ENCODE measurements at regions not wholly inside any gene's neighbourhood (a gene's known extent, or its start where the extent isn't known, plus 50 kb on each side); places are given as distances from the start of the nearest gene placed in this dataset.

GRCh38 chr11:129533395-129533794 is 157.7 kb downstream of the BARX2 start:
- no peak overlapping the region for H3K4me3 Mint-ChIP-seq
- H3K27me3 Mint-ChIP-seq = no peaks in the 10 kb centered on the region
- intact Hi-C loops (cut with micrococcal nuclease) = no loop called here
- POLR2A ChIA-PET = no interaction called here
- no peaks in the 10 kb centered on the region for H3K4me1 Mint-ChIP-seq
- CTCF ChIA-PET = no interaction called here
- no peak for DNase-seq
- TF ChIP-seq CTCF (IDR thresholded peaks at IDR 0.05) = no peak
- H3K9me3 Mint-ChIP-seq = peaks cover 11% of the 10 kb centered on the region
- H3K36me3 Mint-ChIP-seq (ENCODE audit: low read depth) = no peaks in the 10 kb centered on the region
- ATAC-seq (ENCODE audit: low read depth) = no peak
- H3K27ac Mint-ChIP-seq = no peak overlapping the region

GRCh38 chr11:129536338-129536737 is 160.7 kb downstream of the BARX2 start:
- Mint-ChIP-seq H3K27me3 (no peaks in the 10 kb centered on the region), H3K4me1 (no peaks in the 10 kb centered on the region), H3K9me3 (peaks cover 11% of the 10 kb centered on the region), H3K4me3 (no peak overlapping the region), H3K36me3 (ENCODE audit: low read depth) (no peaks in the 10 kb centered on the region), H3K27ac (no peak overlapping the region)
- CTCF ChIA-PET = no interaction called here
- no peak for TF ChIP-seq CTCF (IDR thresholded peaks at IDR 0.05)
- POLR2A ChIA-PET = no interaction called here
- no peak for ATAC-seq (ENCODE audit: low read depth)
- intact Hi-C loops (cut with micrococcal nuclease) = no loop called here
- no peak for DNase-seq

GRCh38 chr11:129538323-129538722 is 162.7 kb downstream of the BARX2 start:
- ATAC-seq (ENCODE audit: low read depth) (no peak), DNase-seq (no peak)
- Mint-ChIP-seq H3K4me1 (no peaks in the 10 kb centered on the region), H3K27ac (no peak overlapping the region), H3K9me3 (peaks cover 11% of the 10 kb centered on the region), H3K4me3 (no peak overlapping the region), H3K27me3 (no peaks in the 10 kb centered on the region), H3K36me3 (ENCODE audit: low read depth) (no peaks in the 10 kb centered on the region)
- POLR2A ChIA-PET = no interaction called here
- TF ChIP-seq CTCF (IDR thresholded peaks at IDR 0.05) = no peak
- CTCF ChIA-PET = no interaction called here
- intact Hi-C loops (cut with micrococcal nuclease) = no loop called here

- Mint-ChIP-seq H3K27ac (no peak overlapping the region), H3K9me3 (no peaks in the 10 kb centered on the region), H3K36me3 (ENCODE audit: low read depth) (no peaks in the 10 kb centered on the region), H3K27me3 (no peaks in the 10 kb centered on the region), H3K4me1 (no peaks in the 10 kb centered on the region), H3K4me3 (no peak overlapping the region)
- DNase-seq (no peak), ATAC-seq (ENCODE audit: low read depth) (no peak)
- ChIA-PET CTCF (no interaction called here), POLR2A (no interaction called here)
- no peak for TF ChIP-seq CTCF (IDR thresholded peaks at IDR 0.05)
- intact Hi-C loops (cut with micrococcal nuclease) = no loop called here
Measured at GRCh38 chr11:129543515-129544290, 168.1 kb downstream of the BARX2 start.

- peaks cover 2% of the 10 kb centered on the region for H3K9me3 Mint-ChIP-seq
Measured at GRCh38 chr11:129544691-129545090, 169.0 kb downstream of the BARX2 start.

More at GRCh38 chr11:129544691-129545090, 169.0 kb downstream of the BARX2 start:
- Mint-ChIP-seq H3K4me3 (no peak overlapping the region), H3K4me1 (no peaks in the 10 kb centered on the region), H3K27me3 (no peaks in the 10 kb centered on the region), H3K27ac (no peak overlapping the region), H3K36me3 (ENCODE audit: low read depth) (no peaks in the 10 kb centered on the region)
- TF ChIP-seq CTCF (IDR thresholded peaks at IDR 0.05) = no peak
- ChIA-PET CTCF (no interaction called here), POLR2A (no interaction called here)
- intact Hi-C loops (cut with micrococcal nuclease) = no loop called here
- ATAC-seq (ENCODE audit: low read depth) (no peak), DNase-seq (no peak)

Measured in activated B cell treated with CpG ODN at 0.5 μM for 24 hours (primary cell).